NCI-H2029 treated with DMSO at 0.1 percent for 48 hours (cell line): ENCODE measurements at regions not wholly inside any gene's neighbourhood (a gene's known extent, or its start where the extent isn't known, plus 50 kb on each side); places are given as distances from the start of the nearest gene placed in this dataset.
"Not testable (repeated sequence)": the region's sequence is repeated elsewhere in the genome, so short reads cannot be mapped to it uniquely, and the experiment has no call there.

Source experiments
- DNase-seq: peaks from one replicate; lab custom pipeline; 2025; lab: John Stamatoyannopoulos, UW

GRCh38 chr16:22572331-22573224 lies 61.9 kb downstream of the NPIPB5 start:
- DNase-seq = not testable (repeated sequence)

- DNase-seq = not testable (repeated sequence)
These were observed 62.5 kb downstream of the NPIPB5 start for GRCh38 chr16:22573225-22573530.

- DNase-seq = not testable (repeated sequence)
These were observed 65.8 kb downstream of the NPIPB5 start for GRCh38 chr16:22576506-22576905.

DNA sequence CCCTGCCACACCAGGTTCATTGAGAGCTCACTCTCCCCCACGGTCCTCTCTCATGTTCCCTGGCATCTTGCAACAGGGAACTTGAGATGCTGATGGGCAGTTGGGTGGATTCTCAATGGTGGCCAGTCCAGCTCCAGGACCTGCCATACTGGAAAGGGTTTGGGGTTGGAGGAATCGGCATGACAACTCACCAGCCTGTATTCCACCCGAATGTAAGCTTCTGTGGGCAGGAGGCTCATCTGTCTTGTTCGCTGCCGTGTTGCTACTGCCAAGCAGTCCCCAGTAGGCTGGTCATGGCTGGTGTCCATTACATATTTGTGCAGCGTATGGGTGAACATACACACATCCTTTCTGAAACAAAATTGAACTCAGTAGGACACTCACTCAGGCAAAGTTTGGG lies 72.5 kb downstream of the NPIPB5 start:
- not testable (repeated sequence) for DNase-seq

GRCh38 chr16:22584459-22584858 lies 73.8 kb downstream of the NPIPB5 start:
- not testable (repeated sequence) for DNase-seq

- not testable (repeated sequence) for DNase-seq
These were observed 74.2 kb downstream of the NPIPB5 start for GRCh38 chr16:22584941-22585340.

- DNase-seq = not testable (repeated sequence)
These were observed 74.7 kb downstream of the NPIPB5 start for GRCh38 chr16:22585431-22585830.

GRCh38 chr16:22586732-22587131 lies 76.0 kb downstream of the NPIPB5 start:
- not testable (repeated sequence) for DNase-seq

DNA sequence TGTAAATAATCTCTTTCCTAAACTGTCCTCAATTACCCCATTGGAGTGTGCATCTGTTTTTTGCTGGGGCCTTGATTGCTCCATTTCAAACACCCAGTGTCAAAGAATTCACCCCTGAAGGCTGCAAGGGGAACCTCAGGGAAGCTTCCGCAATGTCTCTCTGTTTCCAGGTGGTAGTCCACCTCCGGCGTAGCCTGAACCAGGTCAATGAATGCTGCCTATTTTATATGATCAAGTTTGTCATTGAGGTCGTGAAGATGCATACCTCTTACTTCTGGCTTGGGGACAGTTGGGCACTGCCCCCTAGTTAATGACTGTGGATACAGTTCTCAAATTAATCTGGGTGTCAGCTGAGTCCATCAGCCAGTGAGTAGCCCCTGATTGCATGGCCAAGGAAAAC lies 79.1 kb downstream of the NPIPB5 start:
- DNase-seq = not testable (repeated sequence)

GRCh38 chr16:22596445-22597045 lies 85.9 kb downstream of the NPIPB5 start:
- DNase-seq = not testable (repeated sequence)

DNA sequence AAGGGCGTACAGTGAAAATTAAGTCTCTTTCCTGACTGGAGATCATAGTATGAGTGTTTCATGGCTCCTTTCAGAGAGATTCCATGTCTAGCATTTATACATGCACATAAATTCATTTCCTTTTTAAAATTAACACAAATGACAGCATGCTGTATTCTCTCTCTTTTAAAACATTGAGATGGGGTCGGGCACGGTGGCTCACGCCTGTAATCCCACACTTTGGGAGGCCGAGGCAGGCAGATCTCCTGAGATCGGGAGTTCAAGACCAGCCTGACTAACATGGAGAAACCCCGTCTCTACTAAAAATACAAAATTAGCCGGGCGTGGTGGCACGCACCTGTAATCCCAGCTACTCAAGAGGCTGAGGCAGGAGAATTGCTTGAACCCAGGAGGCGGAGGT lies 93.1 kb downstream of the NPIPB5 start:
- DNase-seq = not testable (repeated sequence)

GRCh38 chr16:22606619-22607018 lies 95.9 kb downstream of the NPIPB5 start:
- DNase-seq = not testable (repeated sequence)

GRCh38 chr16:22609798-22610197 lies 99.1 kb downstream of the NPIPB5 start:
- not testable (repeated sequence) for DNase-seq

DNA sequence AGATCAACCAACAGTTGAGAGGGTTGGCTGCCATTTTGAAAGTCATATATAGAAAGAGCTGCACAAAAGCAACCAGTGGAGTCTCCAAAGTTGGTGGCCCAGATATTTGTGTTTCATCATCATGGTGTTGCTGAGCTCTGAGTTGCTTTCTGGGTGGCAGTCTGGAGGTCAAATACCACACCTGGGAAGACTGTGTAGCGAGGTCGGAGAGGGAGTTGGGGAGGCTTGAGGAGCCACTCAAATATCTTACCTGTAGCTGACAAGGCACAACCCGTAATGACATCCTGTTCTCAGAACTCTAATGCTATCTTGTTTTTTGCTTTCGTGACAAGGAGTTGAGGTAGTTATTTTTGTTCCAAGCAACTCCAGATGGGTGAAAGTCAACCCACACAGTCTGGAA lies 100.4 kb downstream of the NPIPB5 start:
- DNase-seq = not testable (repeated sequence)

- DNase-seq = no peak
These were observed 103.7 kb downstream of the NPIPB5 start for GRCh38 chr16:22614271-22614947.

- no peak for DNase-seq
These were observed 108.2 kb downstream of the NPIPB5 start for GRCh38 chr16:22618842-22619241.

GRCh38 chr16:22621586-22622155 lies 111.0 kb downstream of the NPIPB5 start:
- no peak for DNase-seq

GRCh38 chr16:22622703-22623102 lies 112.0 kb downstream of the NPIPB5 start:
- no peak for DNase-seq

- no peak for DNase-seq
These were observed 112.7 kb downstream of the NPIPB5 start for GRCh38 chr16:22623351-22623781.

GRCh38 chr16:22624038-22624799 lies 113.5 kb downstream of the NPIPB5 start:
- DNase-seq = no peak

GRCh38 chr16:22624800-22625533 lies 114.3 kb downstream of the NPIPB5 start:
- DNase-seq = no peak
